ENCODE measurements at regions not wholly inside any gene's neighbourhood (a gene's known extent, or its start where the extent isn't known, plus 50 kb on each side); places are given as distances from the start of the nearest gene placed in this dataset.
"Not testable (repeated sequence)": the region's sequence is repeated elsewhere in the genome, so short reads cannot be mapped to it uniquely, and the experiment has no call there.

DNA sequence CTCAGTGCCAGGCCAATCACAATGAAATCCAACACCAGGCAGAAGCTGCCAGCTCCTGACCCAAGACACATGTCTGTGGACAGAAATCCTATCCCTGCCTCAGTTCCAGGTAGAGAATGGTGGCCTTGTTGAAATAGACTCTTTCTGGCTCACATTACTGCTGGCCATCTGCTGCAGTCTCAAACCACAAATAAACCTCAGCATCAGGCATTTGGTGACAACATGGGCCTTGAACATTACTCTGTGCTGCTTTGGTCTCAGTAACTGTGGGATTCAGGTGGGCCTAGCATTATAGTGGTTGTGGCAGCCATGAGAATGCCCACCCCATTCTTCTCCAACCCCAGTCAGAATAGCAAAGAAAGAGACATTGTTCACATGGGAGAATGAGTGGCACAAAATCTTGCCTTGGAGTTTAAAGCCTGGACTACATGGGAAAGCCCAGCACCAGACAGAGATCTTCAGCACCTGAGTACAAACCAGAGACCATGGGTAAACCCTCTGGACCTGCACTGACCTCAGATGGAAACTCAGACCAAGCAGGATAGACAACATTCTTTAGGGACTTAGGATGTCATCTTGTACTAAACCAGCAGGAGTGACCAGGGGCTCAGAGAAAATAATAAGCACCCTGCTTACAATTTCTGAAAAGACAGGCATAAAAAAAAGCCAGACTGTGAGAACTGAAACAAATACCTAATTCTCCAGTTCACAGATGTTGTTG lies 50.4 kb upstream of the TRAM1L1 start:
- FAIRE-seq (no peak), DNase-seq (ENCODE audit: low spot score) (no peak)

DNA sequence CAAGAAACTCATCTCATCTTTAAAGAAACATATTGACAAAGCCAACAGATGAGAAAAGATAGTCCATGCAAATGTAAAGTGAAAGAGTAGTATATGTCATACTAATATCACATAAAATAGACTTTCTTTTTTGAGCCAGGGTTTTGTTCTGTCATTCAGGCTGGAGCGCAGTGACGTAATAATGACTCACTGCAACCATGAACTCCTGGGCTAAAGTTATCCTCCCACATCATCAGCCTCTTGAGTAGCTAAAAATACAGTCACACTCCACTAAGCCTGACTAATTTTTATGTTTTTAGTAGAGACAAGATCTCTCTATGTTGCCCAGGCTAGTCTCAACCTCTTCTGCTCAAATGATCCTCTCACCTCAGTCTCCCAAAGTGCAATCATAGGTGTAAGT lies 51.8 kb upstream of the TRAM1L1 start:
- DNase-seq (ENCODE audit: low spot score) (peak; percentile 94), FAIRE-seq (peak; percentile 95)

DNA sequence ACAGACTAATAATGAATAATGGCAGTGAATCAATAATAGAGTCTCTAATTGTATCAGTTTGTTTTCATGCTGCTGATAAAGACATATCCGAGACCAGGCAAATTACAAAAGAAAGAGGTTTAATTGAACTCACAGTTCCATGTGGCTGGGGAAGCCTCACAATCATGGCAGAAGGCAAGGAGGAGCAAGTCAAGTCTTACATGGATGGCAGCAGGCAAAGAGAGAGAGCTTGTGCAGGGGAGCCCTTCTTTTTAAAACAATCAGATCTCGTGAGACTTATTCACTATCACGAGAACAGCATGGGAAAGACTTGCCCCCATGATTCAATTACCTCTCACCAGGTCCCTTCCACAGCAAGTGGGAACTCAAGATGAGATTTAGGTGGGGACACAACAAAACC lies 53.4 kb upstream of the TRAM1L1 start:
- FAIRE-seq; DNase-seq (ENCODE audit: low spot score): not testable (repeated sequence)

DNA sequence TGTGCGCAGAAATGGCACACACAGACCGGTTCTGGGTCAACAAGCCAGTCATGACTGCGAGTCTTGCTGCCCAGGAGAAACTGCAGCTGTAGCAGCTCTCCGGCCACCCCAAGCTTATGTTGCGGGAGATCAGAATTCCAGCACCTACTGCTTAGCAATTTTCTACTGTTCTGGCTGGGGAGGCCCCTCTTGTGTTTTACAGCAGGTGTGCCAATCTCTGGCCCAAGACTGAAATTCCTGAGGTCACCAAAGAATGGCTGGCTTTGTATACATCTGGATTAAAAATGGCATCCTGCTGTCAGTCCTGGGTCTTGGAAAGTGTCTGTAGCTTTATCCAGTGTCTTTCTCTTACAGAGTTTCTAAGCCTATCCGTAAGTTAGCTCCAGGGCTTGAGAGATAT lies 68.9 kb upstream of the TRAM1L1 start:
- FAIRE-seq (no peak), DNase-seq (ENCODE audit: low spot score) (no peak)

DNA sequence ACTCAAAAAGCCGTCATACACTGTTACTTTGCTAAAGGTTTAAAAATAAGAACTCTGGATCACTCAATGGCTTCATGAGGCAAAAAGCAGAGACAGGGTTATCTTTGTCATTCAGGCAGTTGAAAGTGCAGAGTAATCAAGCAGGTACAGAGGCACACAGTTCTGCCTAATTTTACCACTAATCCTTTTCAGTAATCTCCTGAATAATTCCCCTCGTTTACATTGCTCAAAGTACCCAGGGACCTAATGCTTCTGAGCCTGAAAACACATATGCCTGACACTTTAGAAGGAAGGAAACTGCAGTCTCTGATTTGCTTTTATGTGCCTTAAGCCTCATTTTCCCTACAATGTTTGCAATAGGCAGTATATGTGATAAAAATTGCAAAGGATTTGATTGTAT lies 71.4 kb upstream of the TRAM1L1 start:
- DNase-seq (ENCODE audit: low spot score) (no peak), FAIRE-seq (no peak)

DNA sequence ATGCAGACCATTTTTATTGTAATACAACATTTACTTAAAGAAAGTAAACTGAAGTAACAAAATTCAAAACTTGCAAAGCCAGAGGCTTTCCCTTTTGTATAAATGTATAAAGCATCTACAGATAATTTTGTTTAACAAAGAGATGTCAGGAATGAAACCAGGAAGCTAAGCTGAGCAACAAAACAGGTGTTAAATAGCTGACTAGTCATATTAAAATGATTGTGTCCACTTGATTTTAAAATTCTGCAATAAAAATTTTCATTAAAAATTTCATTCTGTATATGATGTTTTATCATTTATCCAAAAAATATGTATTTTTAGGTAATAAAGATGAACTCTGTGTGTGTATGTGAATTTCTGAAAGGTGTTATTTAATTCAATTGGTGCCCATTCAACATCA lies 72.0 kb upstream of the TRAM1L1 start:
- no peak for DNase-seq (ENCODE audit: low spot score)
- no peak for FAIRE-seq

DNA sequence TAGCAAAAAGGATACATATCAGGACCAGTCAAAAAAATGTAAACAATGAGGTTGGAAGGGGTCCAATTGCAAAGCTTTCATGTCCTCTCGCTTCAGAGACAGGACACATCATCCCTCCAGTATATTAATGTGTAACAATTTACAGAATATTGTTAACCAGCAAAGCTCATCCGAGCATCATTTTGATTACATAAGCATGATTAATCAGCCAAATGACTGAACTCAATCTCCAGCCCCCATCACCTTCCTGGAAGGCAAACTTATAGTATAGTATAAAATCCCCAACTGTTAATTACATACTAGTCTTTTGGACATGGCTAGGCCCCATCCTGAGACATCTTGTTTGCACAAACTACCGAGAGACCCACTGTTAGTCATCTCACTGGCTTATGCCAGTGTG lies 77.6 kb upstream of the TRAM1L1 start:
- FAIRE-seq (no peak), DNase-seq (ENCODE audit: low spot score) (peak; percentile 5)

DNA sequence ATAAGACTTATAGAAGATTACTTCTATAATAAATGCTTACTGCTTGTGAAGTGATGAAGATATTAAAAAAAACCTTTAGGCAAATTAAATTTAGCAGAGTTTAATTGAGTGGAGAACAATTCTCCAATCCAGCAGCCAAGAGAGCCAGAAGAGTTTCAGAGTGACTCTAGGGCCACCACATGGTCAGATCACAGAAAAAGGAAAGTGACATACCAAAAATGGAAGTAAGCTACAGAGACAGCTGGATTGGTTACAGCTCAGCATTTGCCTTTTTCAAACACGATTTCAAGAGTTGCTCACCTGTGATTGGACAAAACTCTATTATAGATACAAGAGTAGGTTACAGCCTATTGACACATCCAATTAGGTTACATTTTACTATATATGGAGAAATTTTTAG lies 79.0 kb upstream of the TRAM1L1 start:
- FAIRE-seq = no peak

DNA sequence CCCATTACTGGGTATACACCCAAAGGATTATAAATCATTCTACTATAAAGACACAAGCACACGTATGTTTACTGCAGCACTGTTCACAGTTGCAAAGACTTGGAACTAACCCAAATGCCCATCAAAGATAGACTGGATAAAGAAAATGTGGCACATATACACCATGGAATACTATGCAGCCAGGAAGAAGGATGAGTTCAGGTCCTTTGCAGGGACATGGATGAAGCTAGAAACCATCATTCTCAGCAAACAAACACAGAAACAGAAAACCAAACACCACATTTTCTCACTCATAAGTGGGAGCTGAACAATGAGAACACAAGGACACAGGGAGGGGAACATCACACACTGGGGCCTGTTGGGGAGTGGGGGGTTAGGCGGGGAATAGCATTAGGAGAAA lies 90.0 kb upstream of the TRAM1L1 start:
- not testable (repeated sequence) for FAIRE-seq; DNase-seq (ENCODE audit: low spot score)

More for the DNA sequence above, 79.0 kb upstream of the TRAM1L1 start:
- DNase-seq (ENCODE audit: low spot score) = no peak

DNA sequence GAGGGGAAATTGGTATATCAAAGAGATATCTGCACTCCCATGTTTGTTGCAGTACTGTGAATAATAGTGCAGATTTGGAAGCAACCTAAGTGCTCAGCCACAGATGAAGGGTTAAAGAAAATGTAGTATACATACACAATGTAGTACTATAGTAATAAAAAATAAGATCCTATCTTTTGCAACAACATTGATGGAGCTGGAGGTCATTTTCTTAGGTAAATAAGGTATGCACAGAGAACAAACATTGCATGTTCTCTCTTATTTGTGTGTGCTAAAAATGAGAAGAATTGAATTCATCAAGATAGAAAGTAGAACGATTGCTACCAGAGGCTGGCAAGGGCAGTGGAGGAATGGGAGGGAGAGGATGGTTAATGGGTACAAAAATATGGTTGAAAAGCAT lies 117.9 kb upstream of the TRAM1L1 start:
- DNase-seq (ENCODE audit: low spot score) = no peak
- FAIRE-seq = no peak

DNA sequence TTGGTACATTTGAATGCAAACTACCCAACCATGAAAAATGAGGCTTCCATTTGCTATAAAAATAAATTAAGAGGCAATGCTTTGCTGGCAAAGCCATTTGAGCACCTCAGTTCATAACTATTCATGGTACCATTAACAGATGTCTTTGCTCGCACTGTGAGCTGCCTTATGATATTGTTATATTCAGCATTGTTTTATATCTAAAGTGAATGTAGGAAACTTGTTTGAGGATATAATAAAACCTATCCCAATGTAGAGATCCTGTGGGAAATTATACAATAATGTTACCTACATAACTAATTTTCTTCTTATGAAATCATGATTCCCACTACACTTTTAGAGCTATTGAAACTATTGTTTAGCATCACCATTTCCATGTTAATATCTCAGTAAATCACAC lies 125.2 kb upstream of the TRAM1L1 start:
- no peak for FAIRE-seq
- no peak for DNase-seq (ENCODE audit: low spot score)

DNA sequence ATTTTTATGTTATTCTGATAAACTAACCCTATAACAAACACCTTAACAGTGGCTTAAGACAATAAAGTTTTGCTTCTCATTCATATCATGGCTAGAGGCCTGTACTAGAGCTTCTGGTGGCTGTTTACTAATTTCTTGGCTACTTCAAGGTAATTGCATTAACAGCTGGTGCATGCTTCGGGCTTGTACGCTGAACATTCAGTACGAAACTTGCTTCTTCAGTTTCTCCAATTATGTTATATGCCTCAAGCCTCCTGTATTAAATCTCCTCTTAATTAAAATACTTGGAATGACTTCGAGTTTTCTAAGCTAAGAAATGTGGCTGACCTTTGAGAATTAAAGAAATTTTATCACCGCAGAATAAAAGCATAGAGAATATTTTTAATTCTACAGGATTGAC lies 138.9 kb upstream of the TRAM1L1 start:
- DNase-seq (ENCODE audit: low spot score) (no peak), FAIRE-seq (no peak)

DNA sequence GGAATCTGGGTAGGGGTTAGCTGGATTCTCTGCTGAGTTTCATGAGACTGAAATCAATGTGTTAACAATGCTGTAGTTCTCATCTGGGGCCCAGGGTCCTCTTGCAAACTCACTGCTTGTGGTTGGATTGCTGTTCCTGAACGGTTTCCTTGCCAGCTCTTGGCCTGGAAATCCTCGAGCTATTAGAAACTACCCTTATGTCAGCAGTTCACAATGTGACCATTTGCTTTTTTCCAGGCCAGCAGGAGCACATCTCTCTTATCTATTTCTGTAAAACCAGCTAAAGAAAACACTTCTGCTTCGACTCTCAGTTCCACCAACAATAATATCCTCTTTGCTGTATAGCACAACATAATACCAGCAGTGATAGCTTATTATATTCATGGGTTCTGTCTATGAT lies 140.1 kb upstream of the TRAM1L1 start:
- FAIRE-seq (no peak), DNase-seq (ENCODE audit: low spot score) (no peak)

DNA sequence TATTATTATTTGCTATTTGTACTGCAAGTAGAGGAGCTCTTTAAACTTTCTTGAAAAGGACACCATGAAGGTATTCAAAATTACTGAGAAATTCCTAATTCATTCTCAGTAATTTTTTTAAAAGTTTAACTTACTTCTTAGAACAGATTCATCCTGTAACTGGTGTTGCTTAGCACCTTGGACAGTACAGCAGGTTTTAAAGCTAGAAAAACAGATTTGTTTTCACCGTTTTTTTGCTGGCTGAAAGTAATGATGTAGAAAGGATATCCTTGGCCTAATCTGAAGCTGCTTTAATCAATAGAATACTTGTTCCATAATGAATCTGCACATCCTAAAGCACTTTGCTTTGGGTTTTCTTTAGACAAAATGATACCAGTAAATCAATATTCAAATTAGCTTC lies 142.5 kb upstream of the TRAM1L1 start:
- FAIRE-seq = no peak
- DNase-seq (ENCODE audit: low spot score) = no peak

DNA sequence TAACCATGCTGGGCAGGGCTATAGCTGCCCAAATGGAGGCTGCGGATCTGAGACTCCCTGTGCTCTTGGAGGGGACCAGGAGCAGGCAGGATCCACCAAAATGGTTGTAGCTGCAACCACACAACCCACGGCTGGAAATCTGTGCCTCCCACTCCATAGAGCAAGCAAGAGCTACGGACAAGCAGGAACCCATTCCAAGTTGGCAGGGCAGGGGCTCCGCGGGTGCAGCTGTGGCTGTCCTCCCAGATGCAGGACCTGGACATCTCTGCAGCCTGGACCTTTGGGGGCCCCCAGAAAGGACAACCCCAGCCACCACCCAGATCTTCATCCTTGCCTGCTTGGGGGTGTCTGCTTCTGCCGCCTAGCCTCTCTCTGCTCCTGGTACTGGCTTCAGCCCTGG lies 154.1 kb upstream of the TRAM1L1 start:
- DNase-seq (ENCODE audit: low spot score) = no peak
- FAIRE-seq = no peak

DNA sequence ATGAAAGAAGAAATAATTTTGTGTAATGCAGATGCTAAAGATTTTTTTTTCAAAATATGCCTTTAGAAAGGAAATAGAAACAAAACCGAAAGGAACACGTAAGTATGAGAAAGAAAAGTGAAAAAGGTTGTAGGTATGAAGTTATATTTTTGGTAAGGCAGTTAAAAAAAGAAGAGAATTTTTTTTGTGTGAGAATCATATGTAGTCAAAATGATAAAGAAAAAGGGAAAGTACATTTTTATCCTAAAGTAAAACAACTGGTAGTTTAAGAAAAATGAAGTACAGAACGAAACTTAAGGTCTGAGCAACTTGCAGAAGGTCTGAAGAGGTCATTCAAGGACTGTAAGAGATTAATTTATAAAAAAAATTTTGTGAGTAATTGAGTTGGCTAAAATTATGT lies 164.0 kb upstream of the TRAM1L1 start:
- FAIRE-seq = no peak
- DNase-seq (ENCODE audit: low spot score) = no peak

DNA sequence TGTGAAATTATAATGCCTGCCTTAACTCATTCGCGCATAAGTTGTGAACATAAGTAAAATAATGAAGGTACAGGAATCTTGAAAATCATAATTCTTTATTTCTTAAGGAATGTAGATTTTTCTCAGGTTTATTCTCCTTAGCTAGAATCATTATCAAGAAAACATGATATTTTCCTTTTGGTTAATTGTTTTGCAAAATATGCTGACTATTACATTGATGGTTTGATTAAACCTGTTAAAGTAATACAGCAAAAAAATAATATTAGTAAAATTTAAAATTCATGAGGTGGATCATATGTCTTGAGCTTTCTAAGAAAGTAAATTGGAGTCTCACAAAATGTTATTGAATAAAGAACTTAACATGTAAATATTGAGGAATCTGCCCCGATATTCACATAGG lies 178.7 kb upstream of the TRAM1L1 start:
- FAIRE-seq (no peak), DNase-seq (ENCODE audit: low spot score) (no peak)

DNA sequence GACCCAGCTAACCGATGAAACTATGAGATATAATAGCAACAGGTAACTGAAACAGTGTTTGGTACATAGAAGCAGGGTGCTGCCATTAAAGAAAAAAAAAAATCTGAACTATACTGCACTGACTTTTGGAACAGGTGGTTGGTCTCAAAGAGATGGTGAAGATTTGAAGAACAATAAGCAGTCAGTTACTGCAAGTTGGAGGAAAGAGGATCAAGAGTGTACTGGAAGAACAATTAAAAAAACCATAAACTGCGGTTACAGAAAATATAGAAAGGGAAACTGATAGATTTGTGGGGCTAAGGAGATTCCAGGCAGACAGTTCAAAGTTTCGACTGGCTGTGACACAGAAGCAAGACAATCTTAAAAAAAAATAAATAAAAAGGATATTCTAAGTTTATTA lies 181.9 kb upstream of the TRAM1L1 start:
- no peak for FAIRE-seq
- DNase-seq (ENCODE audit: low spot score) = no peak

DNA sequence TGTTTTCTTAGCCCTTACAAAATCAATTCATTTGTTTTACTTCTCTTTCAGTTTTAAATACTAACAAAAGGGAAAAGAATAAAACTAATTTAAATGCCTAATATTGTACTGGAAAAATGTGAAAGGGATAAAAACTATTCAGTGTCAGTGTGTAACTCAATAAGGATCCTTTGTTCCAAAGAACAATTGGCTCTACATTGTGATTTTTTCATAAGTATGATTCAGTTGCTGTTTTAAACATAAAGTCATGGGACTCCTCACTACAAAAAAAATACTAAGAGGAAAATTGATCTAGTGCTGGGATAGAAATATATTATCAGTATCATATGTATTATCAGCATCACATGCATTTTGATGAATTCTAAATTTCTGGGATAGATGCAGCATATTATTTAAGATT lies 199.4 kb upstream of the TRAM1L1 start:
- FAIRE-seq = peak; percentile 7

DNA sequence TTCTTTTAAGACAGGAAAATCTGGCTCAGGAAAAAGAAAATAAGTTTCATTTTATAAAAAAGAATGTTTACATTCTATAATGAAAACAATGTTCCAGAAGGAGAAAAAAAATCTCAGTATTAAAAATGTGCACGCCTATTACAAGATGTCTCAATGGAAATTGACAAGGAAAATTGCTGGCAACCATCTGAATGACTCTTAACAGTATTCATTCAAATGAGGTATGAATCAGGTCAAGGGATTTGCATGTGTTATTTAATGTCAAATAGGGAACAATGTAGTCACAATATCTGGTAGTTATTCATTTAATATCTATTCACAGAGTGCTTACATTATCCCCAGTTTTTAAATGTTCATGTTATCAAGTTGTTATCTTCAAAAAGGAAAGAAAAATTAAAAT lies 208.4 kb upstream of the TRAM1L1 start:
- no peak for DNase-seq (ENCODE audit: low spot score)
- no peak for FAIRE-seq

More for the DNA sequence above, 199.4 kb upstream of the TRAM1L1 start:
- DNase-seq (ENCODE audit: low spot score) = no peak

DNA sequence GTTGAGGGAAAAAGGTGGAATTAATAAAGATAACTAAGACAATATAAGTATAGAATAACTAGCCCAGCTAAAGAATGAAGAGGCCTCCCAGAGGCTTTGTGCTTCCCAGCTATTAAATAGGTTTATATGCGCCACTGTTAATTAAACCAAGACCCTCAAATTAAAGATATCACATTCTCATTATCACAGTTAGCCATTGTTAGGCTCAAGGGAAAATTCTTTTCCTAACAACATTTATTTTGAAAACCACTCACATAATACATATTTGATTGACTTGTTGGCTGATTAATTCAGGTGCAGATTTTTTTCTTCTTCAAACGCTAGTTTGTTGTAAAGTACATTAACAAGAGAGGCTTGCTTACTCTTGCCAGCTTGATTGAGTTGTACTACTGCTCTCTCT lies 216.8 kb upstream of the TRAM1L1 start:
- DNase-seq (ENCODE audit: low spot score) = no peak
- no peak for FAIRE-seq

DNA sequence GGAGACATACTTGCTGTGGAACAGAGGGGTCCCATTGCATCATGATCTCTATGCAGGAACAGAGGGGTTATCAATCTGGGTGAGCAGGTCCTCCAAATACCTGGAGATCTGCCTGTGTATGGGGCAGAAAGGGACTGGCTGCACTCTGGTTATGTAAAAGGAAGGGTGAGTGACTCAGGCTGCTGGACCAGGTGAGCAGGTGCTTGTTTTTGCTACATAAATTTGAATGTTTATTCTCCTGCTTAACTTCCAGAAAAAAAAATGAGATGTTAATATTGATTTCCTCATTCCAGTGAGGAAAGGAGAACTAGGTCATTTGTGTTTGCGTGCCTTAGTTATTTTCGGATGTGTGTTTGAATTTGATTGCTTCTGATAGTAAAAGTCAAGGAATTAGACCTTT lies 225.8 kb upstream of the TRAM1L1 start:
- DNase-seq (ENCODE audit: low spot score) = no peak
- FAIRE-seq = no peak

DNA sequence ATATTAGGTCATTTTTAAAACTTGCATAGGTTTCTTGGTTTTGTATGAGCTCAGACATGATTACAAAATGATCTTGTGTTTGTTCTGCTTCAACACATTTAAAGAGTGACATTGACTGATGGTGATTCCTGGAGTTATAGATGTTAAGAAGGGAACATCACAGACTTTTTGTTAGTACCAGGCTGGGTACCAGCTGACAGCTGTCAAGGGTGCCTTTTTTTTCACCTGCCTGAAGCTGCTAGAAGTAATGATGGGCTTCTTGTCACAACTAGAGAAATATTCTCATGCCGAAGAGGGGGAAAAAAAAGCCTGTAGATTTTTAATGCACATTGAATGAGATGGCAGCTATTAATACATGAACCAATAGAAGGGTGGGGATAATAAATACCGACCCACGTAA lies 226.6 kb upstream of the TRAM1L1 start:
- no peak for FAIRE-seq
- DNase-seq (ENCODE audit: low spot score) = no peak
